ENCODE measurements at regions not wholly inside any gene's neighbourhood (a gene's known extent, or its start where the extent isn't known, plus 50 kb on each side); places are given as distances from the start of the nearest gene placed in this dataset.

DNA sequence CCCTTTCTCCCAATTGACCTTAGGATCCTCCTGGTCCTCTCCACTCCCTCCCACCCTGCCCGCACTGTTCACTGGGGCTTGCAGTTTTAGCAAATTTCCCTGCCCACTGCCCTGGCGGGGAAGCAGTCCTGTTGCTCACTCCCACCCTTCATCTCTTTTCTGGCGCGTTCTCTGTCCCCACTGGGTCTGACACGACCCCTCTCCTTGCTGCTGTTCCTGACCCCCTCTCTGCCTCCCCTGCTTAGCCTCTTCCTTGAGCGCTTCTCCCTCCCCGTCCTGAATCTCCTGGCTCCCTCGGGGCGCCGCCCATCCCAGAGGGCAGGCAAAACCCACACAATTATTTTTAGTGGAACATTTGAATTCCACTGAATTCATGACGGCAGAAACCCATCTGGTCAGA is 1796.4 kb downstream of the TP53TG3F start:
- FAIRE-seq, result no peak
- no peak for DNase-seq (ENCODE audit: low spot score)

DNA sequence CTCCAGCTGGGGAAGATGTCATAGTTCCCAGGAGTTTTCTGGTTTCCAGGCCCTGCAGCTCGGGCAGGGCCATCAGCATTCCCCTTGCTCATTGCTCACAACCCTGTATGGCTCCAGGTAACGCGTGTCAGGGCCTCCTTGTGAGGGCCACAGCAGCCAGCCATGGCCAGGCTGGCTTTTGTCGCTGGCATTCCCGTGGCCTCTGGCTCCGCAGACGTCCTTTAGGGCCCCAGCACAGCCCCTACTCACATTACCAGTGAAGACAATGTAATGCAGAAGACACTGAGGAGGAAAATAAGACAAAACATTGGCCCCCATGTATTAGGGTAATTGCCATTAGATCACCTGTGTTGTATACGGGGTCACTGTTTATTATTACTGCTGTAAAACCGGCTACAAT is 1799.0 kb downstream of the TP53TG3F start:
- peak; percentile 56 for FAIRE-seq
- no peak for DNase-seq (ENCODE audit: low spot score)

DNA sequence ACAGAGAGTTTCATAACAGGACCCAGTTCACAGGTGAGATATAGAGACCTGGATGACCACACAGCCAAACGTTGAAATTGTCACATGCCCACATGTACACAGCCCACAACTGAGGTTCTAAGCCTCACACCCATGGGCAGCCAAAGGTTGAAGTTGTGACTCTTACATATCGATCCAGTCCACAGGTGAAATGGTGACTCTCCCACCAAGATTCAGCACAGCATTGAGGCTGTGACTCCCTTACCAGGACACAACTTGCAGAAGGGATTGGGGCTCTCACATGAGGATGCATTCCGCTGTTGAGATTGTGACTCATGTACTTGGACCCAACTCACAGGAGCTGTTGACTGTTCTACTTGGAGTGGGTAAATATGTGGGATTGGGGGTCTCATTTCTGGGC is 1836.4 kb downstream of the TP53TG3F start:
- DNase-seq (ENCODE audit: low spot score), result no peak
- FAIRE-seq, result no peak

DNA sequence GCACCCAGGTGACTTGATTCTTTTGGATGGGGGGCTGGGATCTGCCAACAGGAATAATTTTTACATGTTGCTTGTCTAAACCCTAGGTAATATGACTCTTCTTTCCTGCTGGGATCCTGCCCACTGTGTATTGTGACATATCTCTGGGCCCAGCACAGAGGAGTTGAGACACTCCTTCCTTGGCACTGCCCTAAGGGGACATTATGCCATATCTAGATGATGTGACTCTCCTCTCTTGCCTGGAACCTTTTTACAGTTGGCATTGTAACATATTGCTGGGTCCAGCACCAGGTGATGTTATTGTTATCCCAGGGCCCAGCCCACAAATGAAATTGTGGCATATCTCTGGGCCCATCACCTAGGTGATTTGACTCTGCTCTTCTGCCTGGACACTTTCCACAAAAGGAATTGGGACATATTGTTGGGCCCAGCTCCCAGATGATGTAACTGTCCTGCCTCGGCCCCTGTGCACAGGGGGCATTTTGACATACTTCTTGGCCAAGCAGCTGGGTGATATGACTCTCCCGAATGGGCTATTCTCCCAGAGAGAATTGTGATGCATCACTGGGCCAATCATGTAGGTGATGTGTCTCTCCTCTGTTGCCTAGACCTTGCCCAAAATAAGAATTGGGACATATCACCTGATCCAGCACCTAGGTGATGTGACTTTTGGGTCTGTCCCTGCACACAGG is 1837.7 kb downstream of the TP53TG3F start:
- FAIRE-seq, result no peak

DNA sequence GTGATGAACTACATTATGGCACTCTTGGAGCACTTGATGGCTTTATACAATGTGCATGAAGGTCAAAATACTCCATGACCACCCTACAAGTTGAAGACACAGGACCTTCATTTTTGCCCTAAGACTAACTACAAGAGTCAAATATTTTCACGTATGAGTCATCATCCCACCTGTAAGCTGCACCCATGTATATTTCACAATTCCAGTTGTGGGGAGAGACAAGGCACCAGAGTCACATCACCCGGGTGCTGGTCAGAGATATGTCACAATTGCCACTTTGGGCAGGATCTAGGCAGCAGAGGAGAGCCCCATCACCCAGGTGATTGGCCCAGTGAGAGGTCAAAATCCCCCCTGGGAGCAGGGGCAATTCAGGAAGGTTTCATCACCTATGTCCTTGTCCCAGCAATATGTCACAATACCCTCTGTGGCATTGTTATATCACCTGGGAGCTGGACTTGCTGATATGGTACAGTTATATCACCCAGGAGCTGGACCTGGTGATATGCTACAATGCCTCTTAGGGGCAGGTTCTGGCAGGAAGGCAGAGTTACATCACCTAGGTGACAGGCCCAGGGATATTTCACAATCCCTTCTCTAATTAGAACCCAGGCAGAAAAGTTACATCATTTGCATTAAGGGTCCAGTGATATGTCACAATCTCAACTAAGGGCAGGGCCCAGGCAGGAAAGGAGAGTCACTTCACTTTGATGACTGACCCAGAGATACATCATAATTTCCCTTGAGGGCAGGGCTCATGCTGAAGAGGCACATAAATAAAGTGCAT is 1839.2 kb downstream of the TP53TG3F start:
- DNase-seq (ENCODE audit: low spot score), result peak; percentile 43
- no peak for FAIRE-seq

More for the DNA sequence above, 1837.7 kb downstream of the TP53TG3F start:
- no peak for DNase-seq (ENCODE audit: low spot score)

DNA sequence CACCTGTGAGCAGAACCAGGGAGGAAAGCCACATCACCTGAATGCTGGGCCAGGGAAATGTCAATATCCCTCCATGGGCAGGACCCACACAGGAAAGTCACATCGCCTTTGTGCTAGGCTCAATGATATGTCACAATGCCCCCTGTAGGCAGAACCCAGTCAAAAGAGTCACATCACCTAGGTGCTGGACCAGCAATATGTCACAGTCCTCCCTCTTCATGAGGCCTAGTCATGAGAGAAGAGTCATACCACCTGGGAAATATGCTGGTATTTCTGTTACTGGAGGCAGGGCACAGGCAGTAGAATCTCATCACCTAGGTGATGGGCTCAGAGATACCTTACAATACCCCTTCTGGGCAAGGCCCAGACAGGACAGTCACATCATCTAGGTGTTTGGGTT is 1843.4 kb downstream of the TP53TG3F start:
- no peak for FAIRE-seq

DNA sequence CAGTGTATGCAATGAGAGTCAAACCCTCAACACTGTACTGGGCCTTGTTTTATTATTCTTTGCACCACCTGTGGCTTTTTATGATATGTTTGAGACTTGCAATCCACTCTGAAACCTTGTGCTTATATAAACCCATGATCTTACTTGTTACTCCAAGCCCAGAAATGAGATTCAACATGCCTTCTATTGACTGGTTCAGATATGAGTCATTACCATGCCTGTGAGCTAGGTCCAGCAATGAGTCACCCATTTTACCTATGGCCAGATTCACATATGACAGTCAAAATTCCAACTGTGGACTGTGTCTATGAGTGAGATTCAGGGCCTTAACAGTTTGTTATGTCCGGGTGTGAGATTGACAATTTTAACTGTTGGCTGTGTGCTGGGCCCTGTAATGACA is 1846.1 kb downstream of the TP53TG3F start:
- FAIRE-seq, result no peak
- DNase-seq (ENCODE audit: low spot score), result peak; percentile 70

More for the DNA sequence above, 1843.4 kb downstream of the TP53TG3F start:
- no peak for DNase-seq (ENCODE audit: low spot score)

DNA sequence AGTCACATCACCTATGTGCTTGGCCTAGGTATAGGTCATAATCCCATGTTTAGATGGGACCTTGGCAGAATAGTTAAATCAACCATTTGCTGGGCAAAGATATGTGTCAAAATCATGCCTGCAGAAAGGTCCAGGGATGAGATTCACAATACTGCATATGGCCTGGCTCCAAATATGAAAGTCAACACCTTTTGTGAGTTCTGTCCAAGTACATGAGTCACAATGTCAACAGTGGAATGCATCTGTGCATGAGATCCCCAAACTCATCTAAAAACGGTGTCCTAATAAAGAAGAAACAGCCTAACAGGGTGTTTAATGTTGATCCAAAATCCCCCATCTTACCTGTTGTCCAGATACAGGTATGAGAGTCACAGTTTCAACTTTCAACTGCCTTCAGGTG is 1847.5 kb downstream of the TP53TG3F start:
- FAIRE-seq (no peak), DNase-seq (ENCODE audit: low spot score) (peak; percentile 54)

DNA sequence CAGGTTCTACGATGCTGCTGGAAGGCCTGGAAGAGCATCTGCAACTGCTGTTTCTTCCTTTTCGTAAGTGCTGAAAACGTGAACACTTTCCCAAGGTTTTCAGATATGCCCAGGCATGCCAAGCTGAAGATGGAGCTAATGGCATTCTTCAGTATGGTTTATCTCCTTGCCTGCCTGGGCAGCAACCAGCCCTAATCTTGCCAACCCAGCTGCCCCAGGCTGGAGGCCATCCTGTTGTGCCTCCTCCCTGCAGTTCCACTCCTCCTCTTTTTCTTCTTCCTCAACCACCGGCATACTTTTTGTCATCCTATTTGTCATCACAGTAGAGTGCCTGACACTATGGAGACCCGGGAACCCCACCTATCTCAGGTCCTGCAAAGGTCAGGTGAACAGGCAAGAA is 1849.3 kb downstream of the TP53TG3F start:
- peak; percentile 62 for FAIRE-seq

DNA sequence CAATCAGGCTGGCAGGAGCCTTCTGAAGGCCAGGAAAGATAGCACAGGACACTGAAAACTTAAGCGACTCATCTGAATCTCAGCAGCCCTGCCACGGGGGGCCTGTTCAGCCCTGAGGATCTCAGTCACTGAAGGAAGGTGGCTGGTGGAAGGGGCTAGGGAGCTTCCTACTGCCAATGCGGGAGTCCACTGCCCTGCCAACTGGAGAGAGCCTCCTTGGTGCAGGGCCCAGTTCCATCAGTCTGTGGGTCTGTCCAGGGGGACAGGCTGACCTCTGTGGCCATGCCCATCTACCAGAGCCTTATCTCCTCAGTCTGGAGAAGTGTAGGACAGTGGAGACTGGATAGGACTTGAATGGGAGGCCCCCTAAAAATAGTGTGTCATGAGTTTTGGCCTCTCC is 1851.6 kb downstream of the TP53TG3F start:
- FAIRE-seq (no peak), DNase-seq (ENCODE audit: low spot score) (no peak)

More for the DNA sequence above, 1849.3 kb downstream of the TP53TG3F start:
- no peak for DNase-seq (ENCODE audit: low spot score)

DNA sequence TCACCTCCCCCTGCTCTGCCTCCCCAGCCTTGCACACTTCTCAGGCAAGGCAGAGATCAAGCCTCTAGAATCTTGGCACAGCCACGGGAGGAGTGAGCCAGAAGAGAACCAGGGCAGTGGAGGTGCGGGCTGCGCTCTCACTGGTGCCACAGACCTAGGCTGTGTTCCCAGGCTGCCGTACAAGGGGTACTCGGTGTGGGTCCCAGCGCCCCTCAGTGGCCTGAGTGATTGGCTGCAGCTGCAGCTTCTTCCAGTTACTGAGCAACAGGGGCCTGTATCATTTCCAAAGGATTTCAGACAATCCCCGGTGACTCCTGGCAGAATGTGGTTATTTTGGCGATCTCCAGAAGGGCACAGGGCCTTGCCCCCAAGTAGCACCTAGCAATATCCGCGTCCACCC is 1852.1 kb downstream of the TP53TG3F start:
- DNase-seq (ENCODE audit: low spot score) (no peak), FAIRE-seq (no peak)

DNA sequence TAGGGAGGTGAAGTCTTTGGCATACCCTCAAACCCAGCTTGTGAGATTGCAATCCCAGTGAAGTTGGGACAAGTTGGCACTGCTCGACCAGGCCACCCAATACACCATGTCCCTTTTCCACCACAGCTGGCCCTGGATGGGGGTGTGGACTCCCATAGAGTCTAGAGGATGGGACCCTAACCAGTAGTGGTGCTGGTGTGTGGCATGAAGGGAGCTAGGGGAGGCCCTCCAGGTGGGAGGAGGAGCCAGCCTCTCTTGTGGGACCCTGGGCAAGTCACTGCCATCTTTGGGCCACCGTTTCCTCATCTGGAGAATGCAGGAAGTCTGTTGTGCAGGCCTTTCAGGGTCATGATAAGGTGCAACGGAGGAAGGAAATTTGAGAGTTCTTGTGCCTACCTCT is 1854.9 kb downstream of the TP53TG3F start:
- FAIRE-seq (no peak), DNase-seq (ENCODE audit: low spot score) (no peak)

DNA sequence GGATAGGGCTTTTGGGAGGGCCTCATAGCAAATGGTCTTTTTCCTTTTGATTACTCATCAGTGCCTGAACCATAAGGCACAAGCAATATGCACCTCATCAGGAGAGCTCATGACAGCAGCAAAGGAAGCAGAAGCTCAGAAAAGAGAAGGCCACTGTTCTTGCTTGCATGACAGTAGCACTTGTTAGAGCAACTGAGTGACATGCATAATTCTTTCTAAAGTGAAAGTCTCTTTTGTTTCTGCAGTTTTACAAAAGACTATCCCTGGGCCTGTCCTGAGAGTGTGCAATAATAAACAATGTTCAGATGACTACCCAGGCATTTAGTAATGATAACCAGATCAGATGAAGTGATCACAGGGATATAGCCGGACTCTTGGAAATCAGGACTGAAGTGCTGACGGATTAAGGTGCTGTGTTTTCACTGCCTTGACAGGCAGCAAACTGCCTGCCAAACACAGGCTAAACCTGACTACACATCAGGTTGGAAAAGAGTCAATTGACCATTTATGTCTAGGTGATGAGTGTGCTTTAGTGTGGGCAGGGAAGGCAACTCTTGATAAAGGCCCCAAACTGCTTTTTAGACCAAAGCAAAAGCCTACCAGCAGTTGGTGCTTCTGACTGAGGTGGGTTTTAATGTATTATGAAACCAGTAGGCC is 1860.3 kb downstream of the TP53TG3F start:
- peak; percentile 82 for FAIRE-seq
- no peak for DNase-seq (ENCODE audit: low spot score)

DNA sequence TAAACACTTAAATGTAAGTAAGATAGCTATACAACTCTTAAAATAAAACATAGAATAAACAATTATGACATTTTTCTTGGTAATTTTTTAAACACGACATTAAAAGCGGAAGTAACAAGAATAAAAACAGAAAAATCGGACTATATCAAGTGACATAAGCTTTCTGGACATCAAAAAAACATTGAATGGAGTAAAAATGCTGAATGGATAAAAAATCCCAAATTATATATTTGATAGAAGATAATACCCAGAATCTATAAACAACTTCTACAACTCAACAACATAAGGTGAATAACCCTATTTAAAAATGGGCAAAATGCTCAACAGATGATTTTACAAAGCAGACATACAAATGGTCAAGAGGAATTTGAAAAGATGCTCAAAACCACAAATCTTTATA is 1866.5 kb downstream of the TP53TG3F start:
- DNase-seq (ENCODE audit: low spot score), result no peak
- FAIRE-seq, result no peak

DNA sequence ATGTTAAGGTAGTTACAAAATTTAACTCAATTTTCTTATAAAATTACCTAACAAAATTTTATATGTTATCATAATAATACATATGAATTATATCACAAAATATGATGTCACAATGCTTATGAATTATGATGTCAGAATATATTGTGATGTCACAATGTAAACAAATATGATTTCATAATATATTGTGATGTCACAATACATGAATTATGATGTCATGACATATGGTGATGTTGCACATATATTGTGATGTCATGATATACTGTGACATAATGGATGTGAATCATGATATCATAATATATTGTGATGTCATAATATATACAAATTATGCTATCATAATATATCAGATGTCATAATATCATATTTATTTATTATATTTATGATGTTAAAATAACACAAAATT is 1879.9 kb downstream of the TP53TG3F start:
- no peak for DNase-seq (ENCODE audit: low spot score)
- FAIRE-seq, result no peak

DNA sequence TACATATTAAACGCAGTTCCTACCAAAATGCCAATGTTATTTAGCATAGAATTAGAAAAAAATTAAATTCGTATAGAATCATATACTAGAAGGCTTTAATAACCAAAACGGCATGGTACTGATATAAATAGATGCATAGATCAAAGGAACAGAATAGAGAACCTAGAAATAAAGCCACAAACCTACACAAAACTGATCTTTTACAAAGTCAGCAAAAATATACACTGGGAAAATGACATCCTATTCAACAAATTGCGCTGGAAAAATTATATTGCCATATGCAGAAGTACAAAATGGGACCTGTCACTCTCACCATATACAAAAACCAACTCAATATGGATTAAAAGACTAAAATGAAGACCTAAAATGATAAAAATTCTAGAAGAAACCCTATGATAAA is 1882.6 kb downstream of the TP53TG3F start:
- no peak for DNase-seq (ENCODE audit: low spot score)
- peak; percentile 5 for FAIRE-seq

DNA sequence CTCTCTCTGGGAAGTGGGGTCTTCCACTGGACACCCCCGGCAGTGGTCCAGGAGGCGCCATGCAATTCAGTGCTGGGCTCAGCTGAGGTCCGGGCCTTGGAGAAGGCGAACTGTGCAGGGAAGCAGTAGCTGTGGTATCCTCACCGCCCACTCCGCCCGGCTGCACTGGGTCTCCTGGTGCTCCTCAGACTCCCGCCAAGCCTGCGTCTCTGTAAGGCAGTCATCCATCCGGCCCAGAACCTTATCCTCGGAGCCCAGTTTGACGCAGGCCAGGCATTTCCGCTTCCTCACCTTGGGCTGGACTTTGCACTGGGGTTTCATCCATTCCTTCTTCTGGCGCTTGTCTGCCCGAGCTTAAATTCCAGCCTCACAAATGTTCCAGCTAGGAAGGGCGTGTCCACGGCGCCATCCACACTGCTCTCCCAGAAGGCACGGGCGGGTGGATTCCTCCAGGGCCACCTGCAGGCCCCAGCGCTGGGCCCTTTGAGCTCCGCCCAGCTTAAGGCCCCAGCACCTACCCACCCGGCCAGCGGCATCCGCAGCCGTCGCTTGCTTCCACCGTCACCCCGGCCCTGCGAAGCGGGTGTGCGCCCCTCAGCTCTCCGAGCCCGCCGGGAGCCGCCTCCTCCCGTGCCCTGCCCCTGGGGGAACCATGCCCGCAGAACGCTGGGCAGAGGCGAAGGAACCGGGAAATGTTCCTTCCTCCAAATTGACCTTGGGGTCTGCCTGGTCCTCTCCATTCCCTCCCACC is 1884.8 kb downstream of the TP53TG3F start:
- DNase-seq (ENCODE audit: low spot score) (no peak), FAIRE-seq (no peak)

DNA sequence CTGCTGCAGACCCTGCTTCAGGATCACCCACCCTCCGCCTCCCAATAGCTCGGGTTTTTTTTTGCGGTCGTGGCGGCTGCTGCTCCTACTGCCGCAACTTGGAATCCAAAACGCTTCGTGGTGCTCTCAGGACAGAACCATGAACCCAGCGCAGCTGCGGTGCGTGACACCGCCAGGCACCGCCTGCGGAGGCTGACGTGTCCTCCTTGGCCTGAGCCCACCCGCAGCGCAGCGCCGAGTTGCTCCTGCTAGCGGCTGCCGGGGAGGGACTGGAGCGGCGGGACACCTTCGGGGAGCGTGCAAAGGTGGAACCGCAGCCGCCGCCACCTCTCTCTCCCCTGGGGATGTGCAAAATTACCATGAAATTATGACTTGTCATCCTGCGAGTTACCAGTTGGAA is 1893.0 kb downstream of the TP53TG3F start:
- peak; percentile 96 for FAIRE-seq
- DNase-seq (ENCODE audit: low spot score), result peak; percentile 82

DNA sequence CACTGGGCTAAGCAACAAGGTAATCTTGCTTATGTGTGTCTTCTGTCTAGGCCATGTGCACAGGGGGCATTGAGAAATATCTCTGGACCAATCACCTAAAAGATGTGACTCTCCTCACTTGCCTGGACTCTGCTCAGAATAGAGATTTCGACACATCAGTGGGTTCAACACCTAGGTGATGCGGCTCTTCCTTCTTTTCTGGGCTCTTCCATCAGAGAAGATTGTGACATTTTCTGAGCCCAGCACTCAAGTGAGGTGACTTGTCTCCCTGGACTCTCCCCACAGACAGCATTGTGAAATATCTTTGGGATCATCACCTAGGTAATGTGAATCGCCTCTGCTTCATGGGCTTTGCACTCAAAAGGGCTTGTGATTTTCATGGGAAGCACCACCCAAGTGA is 1904.1 kb downstream of the TP53TG3F start:
- FAIRE-seq (no peak), DNase-seq (ENCODE audit: low spot score) (no peak)

DNA sequence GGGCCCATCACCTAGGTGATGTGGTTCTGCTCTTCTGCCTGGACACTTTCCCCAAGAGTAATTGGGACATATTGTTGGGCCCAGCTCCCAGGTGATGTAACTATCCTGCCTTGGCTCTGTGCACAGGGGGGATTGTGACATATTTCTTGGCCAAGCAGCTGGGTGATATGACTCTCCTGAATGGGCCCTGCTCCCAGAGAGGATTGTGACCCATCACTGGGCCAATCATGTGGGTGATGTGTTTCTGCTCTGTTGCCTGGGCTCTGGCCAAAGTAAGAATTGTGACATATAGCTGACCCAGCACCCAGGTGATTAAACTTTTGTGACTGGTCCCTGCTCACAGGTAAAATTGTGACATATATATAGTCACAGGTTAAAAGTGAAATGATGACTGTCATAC is 1904.9 kb downstream of the TP53TG3F start:
- no peak for FAIRE-seq
- DNase-seq (ENCODE audit: low spot score), result no peak

DNA sequence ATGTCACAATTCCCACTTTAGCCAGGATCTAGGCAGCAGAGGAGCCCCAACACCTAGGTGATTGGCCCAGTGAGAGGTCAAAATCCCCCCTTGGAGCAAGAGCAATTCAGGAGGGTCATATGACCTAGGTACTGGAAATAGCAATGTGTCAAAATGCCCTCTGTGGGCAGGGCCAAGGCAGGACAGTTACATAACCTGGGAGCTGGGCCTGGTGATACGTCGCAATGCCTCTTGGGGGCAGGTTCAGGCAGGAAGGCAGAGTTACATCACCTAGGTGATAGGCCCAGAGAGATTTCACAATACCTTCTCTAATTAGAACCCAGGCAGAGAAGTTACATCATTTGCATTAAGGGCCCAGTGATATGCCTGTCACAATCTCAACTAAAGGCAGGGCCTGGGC is 1906.3 kb downstream of the TP53TG3F start:
- no peak for DNase-seq (ENCODE audit: low spot score)

DNA sequence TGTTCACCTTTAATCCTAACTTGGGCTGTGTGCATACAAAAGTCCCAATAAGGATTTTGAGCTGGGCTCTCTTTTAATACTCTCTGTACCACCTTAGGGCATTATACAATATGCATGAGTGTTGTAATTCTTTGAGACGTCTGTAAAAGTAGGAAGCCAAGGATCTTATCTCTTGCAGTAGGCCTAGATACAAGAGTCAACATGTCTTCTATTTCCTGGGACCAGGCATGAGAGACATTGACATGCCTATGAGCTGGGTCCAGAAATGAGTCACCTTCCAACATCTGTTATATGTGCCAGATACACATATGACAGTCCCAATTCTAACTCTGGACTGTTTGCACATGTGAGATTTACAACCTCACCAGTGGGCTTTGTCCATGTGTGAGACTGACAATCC is 1911.2 kb downstream of the TP53TG3F start:
- DNase-seq (ENCODE audit: low spot score) (no peak), FAIRE-seq (no peak)

More for the DNA sequence above, 1906.3 kb downstream of the TP53TG3F start:
- FAIRE-seq, result no peak

Measured in urothelium cell line (cell line).